AG08396 (cell line): ENCODE measurements at regions not wholly inside any gene's neighbourhood (a gene's known extent, or its start where the extent isn't known, plus 50 kb on each side); places are given as distances from the start of the nearest gene placed in this dataset.
"Not testable (repeated sequence)": the region's sequence is repeated elsewhere in the genome, so short reads cannot be mapped to it uniquely, and the experiment has no call there.

Source experiments
- DNase-seq: peaks from one replicate; pipeline ENCODE4 v3.0.0; 2012; ENCODE audit warnings: low spot score, mixed read lengths

- DNase-seq = no peak
Measured at GRCh38 chr3:125645616-125646015, 50.3 kb upstream of the OSBPL11 start.

GRCh38 chr3:125646581-125646980 lies 51.3 kb upstream of the OSBPL11 start:
- DNase-seq = no peak

GRCh38 chr3:125647318-125648014 lies 52.2 kb upstream of the OSBPL11 start:
- no peak for DNase-seq

- DNase-seq = no peak
Measured at GRCh38 chr3:125651244-125651643, 55.9 kb upstream of the OSBPL11 start.

- no peak for DNase-seq
Measured at GRCh38 chr3:125652349-125652748, 57.1 kb upstream of the OSBPL11 start.

GRCh38 chr3:125654526-125654925 lies 59.2 kb upstream of the OSBPL11 start:
- no peak for DNase-seq

- DNase-seq = no peak
Measured at GRCh38 chr3:125662675-125663074, 67.4 kb upstream of the OSBPL11 start.

- no peak for DNase-seq
Measured at GRCh38 chr3:125670352-125670751, 75.1 kb upstream of the OSBPL11 start.

- DNase-seq = no peak
Measured at GRCh38 chr3:125670945-125671344, 75.6 kb upstream of the OSBPL11 start.

- DNase-seq = no peak
Measured at GRCh38 chr3:125671461-125672243, 76.4 kb upstream of the OSBPL11 start.

GRCh38 chr3:125675791-125676190 lies 80.5 kb upstream of the OSBPL11 start:
- no peak for DNase-seq

GRCh38 chr3:125679258-125679657 lies 84.0 kb upstream of the OSBPL11 start:
- no peak for DNase-seq

- no peak for DNase-seq
Measured at GRCh38 chr3:125681146-125681545, 85.8 kb upstream of the OSBPL11 start.

GRCh38 chr3:125681906-125682305 lies 86.6 kb upstream of the OSBPL11 start:
- not testable (repeated sequence) for DNase-seq

- DNase-seq = not testable (repeated sequence)
Measured at GRCh38 chr3:125682610-125683009, 87.3 kb upstream of the OSBPL11 start.

GRCh38 chr3:125683067-125683829 lies 88.0 kb upstream of the OSBPL11 start:
- DNase-seq = no peak

- DNase-seq = no peak
Measured at GRCh38 chr3:125684199-125684598, 88.9 kb upstream of the OSBPL11 start.

GRCh38 chr3:125685741-125686140 lies 90.4 kb upstream of the OSBPL11 start:
- not testable (repeated sequence) for DNase-seq

GRCh38 chr3:125692361-125692760 lies 97.1 kb upstream of the OSBPL11 start:
- DNase-seq = no peak

GRCh38 chr3:125693887-125694286 lies 98.6 kb upstream of the OSBPL11 start:
- DNase-seq = no peak

- DNase-seq = no peak
Measured at GRCh38 chr3:125694761-125695294, 99.5 kb upstream of the OSBPL11 start.

GRCh38 chr3:125695688-125696087 lies 100.4 kb upstream of the OSBPL11 start:
- DNase-seq = no peak
